ENCODE measurements at regions not wholly inside any gene's neighbourhood (a gene's known extent, or its start where the extent isn't known, plus 50 kb on each side); places are given as distances from the start of the nearest gene placed in this dataset.

DNA sequence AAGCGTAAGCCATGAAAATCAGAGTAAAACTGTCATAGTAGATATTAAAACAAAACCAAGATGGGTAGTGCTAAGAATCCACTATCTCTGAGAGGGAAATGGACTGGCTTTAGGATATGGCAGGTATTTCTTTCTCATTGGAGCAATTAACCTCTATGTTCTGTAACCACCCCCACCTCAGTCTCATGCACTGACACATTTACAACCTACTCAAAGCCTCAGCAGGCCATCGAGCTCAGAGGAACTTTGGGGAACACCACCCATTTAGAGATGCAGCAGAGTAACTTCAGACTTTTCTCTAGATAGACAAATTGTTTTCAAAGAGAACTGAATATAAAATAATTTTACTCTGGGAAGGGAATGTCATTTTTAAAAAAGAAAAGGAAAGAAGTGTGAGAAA lies 615.8 kb upstream of the ZFHX3 start:
- no peak for DNase-seq

DNA sequence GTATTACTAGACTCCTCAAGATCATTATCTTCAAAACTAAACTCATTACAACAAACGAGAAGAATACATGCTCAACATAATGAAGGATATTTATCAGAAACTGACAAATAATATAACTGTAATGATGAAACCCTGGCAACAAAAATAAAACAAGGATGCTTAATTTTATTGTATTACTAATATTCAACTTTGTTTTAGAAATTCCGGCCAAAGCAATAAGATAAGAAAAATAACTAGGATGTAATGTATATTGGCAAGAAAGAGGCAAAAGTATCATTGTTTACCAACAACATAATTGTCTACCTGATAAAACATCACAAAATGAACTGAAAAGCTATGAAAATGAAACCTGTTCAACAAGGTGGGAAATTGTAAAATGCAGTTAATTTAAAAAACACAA lies 588.3 kb upstream of the ZFHX3 start:
- no peak for DNase-seq

DNA sequence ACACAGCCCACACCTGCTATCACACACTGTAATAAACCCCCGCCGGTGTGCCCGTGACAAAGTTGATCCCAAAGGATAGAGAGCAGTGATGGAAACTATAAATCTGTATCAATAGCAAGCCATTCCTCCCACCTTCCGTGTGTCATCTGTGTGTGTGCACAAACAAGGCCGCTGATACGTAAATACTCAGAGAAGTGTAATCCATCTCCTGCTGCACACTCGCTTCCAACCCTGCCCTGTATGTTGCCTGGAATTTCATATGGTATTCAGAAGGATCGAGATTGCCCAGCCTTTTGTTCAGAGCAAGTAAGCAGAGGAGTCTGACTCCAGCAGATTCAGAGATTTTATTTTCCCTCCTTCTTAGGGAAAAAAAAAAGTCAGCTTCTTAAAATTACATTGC lies 581.1 kb upstream of the ZFHX3 start:
- no peak for DNase-seq

DNA sequence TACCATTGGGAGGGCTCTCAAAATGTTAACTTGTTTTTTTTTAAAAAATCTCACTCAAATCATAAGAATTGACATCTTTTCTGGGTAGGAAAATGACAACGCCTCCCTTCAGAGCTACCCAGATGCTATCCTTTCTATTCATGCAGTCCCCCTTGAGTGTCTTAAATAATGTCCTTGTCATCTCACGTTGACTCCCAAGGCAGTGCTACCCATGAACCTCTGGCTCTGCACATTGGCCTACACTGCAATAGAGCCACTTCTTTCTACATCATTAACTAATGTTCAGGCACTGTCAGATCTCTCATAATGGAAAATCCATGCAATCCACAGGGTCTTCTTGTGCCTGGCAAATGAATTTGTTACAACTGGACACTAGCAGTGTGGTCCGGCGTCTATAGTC lies 569.8 kb upstream of the ZFHX3 start:
- no peak for DNase-seq

DNA sequence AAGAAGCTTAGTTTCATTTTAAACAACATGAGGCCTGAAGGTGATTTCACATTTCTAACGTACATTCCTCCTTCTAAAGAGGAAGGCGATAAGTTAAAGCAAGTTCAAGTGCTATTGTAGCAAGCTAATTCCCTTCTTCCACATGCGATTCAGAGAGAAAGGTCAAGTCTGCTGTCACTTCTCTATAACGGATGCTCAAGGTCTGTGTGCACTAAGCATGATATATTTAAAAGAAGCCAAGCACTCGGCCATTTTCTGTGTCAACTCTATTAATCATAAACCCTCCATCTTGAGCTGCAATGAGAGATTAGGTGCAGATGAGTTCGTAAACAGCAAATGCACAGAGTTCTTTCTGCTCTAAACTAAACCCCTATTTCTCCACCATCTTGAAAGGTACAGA lies 568.8 kb upstream of the ZFHX3 start:
- no peak for DNase-seq

DNA sequence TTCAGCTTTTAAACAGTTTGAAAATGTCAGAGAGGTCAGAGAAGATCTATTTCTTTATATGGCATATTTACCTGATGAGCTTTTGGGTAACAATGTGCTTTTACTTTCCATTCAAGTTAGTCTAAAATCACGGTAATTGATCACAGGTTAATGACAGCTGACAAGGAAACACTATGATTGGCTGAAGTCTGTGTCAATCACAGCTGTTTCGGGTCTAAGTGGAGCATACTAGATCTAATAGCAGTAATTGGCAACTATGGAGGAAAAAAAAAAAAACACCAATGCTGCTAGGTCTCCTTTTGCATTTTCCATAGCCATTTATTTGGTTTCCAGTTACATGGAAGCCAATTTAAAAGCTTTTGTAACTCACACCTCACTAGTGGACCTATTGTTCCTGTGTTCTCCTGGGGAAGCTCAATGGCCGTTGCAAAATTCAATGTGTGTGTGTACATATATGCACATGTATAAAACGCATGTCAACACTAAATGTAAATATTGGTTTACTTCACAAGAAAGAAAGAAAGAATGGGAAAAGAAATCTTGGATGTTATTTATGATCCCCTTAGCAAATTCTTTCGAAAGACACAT lies 568.3 kb upstream of the ZFHX3 start:
- no peak for DNase-seq

DNA sequence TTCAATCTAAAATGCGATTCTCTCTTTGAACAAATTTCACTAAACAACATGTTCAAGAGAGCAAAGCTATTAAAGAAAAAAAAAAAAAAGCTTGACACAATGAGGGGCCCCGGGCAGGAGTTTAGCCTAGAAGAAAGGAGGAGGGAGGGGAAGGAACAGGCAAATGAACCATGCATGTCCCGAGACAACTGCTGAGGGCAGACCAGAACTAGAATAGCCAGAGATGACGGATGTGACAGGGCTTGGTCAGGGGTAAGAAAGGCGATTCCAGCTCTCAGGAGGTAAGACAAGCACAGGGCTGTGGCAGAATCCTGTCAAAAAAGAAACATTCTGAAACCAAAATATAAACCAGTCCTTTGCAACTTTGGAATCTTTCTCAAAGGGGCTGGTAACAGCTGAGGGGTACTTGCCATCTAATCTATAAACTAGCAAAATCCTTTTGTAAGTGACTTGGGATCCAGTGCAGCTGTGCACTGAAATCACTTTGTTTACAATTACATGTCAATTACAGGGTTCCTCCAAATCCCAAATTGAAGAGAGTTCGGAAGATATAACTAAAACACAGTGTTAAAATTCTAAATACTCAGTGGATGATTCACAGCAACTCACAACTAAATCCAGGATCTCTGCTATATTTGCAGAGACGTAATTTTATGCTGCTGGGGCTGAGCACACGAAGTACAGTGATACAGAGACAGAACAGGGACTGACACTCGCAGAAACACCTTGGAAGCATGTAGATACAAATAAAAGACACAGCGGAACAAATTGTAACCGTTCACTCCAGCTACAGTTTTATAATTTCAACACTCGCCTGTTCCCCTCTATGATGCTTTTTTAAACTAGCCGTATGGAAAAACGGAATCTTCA lies 567.4 kb upstream of the ZFHX3 start:
- DNase-seq, result no peak

DNA sequence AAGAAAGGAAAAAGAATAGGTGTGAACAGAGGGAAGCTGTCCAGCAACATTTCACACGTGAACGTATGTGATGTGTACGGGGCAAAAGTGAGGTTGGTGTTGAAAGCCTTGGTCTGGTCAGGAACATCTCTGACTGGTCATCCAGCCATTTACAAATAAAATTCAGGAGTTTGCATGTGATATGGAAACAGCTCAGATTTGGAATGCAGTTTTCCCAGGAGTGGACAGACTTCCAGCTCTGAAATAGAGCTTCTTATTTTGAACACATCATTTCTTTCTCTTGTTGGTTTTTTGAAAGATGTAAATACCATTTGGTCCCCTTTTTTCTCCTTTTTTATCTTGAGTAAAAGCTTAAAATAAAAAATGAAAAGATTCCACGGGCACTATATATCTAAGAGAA lies 566.2 kb upstream of the ZFHX3 start:
- no peak for DNase-seq

DNA sequence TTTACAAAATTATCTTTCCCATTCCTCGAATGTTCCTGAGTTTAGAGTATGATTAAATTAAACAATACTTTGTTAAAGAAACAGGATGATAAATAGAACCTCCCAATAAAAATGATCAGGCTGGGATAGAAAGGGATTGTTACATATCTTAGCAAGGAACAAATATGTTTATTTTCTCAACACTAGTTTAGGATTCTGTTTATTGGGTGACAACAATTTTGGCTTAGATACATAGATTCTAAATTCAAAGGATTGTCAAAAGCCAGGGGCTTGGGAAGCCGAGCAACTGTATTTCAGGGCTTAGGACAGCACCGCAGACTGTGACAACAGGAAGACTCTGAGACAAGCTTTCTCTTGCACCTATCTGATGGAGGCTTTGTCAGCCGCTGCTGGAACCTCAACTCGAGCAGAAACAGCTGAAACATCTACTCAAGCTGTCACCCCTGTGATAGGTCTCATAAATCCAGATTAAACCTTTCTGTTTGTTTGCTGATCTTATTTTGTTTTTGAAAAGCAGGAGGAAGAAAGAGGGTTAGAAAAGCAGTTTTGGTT lies 562.8 kb upstream of the ZFHX3 start:
- DNase-seq, result no peak

DNA sequence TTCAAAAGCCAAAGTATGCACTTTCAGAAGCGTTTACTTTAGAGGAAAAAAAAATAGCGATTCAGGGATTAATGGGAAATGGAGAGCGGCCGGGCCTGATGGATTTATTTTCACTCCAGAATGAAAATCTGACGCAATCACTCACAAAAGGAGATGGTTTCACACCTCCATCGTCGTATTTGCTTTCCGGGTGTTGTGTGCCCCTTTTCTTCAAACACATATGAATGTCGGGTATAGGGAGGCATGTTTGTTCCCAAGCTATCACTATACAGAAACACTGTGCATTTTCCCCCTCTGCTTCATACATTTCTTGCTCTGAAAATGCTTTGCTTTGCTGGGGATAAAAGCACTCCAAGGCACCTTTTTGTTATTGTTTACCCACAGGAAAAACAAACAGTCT lies 562.2 kb upstream of the ZFHX3 start:
- DNase-seq, result no peak

DNA sequence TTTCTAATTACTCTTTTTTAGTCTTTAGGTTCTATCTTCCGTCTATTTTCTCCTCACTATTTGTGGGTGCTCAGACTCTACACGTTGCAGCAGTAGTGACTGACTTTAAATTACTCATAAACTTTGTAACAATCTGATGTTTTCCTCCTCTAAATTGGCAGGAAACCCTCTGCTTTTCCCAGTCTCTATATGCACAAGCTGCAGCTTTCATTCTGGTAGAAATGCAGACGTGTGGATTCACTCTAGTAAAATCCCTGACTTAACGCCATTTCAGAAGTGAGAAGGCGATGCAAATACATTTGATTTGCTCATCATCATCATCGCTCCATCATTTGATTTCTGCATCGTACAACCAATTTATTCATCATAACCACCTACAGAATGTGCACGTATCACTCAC lies 561.0 kb upstream of the ZFHX3 start:
- no peak for DNase-seq

DNA sequence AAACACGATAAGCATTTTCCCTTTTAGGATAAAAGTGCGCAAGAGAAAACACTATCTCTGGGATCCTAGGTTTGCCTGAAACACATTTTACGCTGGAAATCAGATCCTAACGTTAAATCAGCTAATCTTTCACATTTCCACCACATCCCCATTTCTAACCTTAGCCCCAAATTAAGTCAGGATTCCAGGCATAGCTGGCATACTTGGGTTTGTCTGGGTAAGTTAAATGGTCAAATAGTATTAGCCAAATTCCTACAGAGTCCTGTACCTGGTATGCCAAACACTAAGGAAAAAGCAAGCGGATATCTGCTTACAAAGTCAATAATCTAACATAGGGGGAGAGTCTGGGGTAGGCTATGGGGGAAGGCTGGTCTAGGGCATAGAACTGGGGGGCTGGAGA lies 557.4 kb upstream of the ZFHX3 start:
- DNase-seq, result no peak

DNA sequence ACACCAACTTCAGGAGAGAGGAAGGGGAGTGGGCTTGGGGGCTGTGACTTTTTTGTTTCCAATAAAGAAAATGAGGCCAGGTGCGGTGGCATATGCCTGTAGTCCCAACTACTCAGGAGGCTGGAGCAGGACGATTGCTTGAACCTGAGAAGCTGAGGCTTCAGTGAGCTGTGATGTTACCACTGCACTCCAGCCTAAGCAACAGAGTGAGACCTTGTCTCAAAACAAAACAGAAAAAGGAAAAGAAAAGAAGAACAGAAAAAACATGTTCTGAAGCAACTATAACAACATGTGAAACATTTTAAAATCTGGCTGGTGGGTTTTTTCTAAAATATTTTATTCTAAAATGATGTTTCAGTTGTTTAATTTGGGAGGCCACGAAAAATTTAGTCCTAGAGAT lies 554.0 kb upstream of the ZFHX3 start:
- DNase-seq, result no peak

DNA sequence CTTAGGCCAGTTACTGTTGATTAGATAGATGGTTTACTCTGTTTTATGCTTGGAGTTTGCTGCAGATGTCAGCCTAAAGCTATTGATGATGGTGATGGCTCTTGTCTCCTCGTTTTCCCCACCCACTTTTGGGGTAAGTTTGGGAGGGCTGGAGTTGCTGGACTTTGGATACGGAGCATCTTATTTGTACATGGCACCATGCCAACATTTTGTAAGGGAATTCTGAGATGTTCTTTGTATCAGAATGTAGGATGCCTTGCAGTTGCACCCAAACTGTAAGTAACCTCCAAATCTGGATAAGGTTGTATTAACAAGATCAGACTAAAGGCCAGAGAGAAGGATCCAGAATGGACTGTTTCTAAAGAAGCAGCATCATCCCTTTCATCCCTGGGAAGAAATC lies 551.9 kb upstream of the ZFHX3 start:
- no peak for DNase-seq

DNA sequence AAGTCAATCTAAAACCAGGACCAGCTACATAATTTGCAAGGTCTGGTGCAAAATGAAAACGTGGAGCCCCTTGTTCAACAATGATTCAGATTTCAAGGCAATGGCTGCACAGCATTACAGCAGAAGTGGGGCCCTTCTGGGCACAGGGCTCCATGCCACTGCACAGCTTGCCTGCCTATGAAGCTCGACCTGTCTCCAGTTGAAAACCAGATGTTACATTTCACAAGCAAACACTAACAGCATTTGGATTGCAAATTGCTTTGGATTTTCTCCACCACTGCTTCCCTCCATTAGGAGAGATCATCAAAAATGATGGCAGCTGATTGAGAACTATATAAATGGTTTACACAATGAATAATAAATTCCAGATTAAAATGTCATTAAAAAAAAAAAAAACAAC lies 551.4 kb upstream of the ZFHX3 start:
- DNase-seq, result no peak

DNA sequence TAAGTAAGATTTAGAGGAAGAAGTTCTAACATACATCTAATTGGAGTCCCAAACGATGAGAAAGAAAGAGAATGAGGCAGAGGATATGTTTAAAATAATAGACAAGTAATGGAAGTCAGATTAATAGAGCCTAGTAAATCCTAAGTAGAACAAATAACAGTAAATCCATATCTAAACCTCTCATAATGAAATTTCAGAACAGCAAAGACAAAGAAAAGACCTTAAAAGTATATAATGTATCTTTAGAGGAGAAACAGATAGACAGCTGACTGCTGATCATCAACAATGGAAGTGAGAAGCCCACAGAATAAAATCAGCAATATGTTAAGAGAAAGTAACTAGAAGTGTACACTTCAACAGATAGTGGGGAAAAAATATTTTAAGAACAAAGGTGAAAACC lies 536.2 kb upstream of the ZFHX3 start:
- no peak for DNase-seq

DNA sequence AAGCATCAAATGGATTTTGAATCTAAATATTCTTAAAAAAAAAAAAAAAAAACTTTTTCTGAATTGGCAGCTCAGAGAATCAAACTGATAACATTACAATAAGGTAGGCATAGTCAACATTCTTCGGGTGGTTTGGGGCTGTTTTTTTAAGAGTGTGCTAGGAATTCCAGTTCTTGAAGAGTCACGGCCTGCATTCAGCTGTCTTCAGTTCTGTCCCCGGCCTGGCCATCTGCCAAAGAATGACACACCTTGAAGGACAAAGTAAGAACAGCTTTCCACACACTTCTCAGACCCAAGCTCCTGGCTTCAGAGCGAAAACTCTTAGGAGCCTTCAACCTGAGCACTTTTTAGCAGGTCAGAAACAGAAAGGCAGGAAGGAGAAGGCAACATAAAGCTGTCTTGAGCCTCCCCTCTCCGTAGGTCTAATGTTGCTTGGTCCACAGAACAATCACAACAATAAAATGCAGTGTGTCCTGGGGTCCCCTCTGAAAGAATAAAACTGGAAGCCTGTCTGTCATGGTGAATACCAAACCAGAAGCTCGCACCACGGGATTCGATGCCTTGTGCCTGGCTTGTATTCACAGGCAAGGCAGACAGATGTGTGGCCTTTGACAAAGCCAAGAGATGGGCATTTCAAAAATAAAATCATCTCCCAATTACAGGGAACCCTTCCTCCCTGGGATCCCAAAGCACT lies 524.4 kb upstream of the ZFHX3 start:
- DNase-seq, result no peak

DNA sequence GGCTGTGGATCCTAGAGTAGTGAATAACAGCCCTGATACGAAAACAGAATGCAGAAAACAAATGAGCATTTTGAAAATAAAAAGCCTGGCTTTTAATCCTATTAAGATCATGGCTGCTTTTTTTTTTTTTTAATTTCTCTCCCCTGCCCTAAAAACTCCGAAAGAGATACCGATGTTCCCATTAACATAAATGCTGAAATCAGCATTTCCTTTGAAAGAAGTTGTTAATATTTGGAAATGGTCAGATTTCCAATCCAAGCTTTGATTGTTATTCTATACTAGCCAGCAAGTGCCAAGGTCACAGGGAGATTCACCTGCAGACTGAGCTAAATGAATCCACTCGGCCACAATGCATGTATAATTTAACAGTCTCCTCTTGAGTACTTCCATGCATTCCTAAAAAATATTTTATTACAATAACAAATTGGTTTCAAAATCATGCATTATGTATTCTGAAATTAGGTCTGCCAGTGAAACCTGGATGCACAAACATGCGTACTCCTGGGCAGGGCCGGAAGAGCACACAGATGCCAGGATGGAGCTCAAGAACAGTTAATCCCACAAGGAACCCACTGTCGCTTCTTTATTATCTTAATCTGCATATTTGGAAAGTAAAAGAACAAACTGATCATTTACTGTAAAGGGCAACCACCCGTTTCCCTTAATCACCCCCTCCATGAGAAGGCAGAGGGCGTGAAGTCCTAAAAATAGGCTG lies 521.5 kb upstream of the ZFHX3 start:
- DNase-seq, result no peak

DNA sequence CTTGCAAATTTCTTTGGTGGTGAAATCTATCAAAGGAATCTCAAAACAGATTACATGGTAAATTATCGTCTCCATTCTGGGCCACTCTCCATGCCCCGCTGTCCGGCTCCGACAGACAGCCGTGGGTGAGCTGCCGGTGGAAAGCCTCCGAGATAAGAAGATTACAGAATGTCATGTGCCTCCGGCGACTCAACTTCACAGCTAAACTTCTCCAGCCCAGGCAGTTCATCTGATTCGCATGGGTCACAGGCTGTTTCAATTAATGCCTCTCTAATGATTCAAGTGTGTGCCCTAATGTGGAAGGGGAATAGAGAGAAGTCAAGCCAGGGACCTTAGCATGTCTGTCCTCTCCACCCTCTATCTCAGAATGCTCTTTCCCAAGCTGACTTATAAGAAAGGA lies 520.8 kb upstream of the ZFHX3 start:
- no peak for DNase-seq

DNA sequence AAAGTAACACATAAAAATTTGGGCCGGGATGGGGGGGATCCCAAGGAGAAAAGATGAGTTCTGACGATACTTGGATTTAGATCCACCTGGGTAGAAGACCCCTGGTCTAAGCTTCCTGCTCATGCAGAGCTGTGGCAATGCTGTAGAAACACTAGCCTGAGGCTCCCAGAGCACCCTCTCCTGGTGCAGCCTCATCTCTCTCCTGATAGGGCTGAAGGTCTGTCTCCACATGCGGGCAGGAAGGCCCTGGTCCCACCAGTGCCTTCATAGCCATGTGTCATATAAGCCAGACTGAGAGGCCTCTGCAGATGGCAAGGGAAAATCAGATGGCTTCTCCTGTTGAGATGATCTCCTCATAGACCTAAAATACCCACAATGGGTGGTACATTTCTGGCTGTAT lies 518.0 kb upstream of the ZFHX3 start:
- DNase-seq, result no peak

DNA sequence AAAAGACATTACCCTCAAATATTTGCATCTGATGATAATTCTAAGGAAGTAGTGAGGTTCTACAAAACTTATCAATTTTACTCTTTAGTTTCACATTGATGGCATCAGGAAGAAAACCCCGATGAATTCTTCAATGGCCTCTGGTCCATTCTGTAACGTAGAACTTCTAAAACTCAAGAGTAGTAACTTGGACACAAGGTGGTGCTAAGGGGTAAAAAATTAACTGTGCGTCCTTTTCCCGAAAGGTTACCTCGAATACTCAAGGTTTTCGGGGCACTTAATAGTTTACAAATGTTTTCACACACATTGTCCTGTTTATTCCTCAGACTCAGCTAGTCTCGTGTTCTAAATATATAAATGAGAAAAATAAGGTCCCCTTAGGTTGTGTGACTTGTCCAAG lies 517.3 kb upstream of the ZFHX3 start:
- no peak for DNase-seq

DNA sequence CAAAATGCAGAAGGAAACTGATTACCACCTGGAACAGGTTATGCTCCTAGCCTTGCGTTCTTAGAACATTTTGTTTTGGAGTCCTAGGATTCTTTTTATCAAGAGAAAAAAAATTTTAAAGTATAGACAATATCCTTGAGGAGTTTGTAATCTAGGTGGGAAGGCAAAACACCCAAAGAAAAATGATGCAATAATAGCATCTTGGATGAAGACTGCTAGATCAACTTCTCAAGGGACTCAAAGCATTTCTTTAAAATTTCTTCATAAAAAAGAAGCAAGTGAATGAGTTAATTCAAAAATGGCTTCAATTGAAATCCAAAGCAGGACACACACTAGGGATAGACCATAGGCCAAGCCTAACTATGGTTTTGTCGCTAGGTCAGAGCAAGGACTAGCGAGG lies 515.8 kb upstream of the ZFHX3 start:
- no peak for DNase-seq

DNA sequence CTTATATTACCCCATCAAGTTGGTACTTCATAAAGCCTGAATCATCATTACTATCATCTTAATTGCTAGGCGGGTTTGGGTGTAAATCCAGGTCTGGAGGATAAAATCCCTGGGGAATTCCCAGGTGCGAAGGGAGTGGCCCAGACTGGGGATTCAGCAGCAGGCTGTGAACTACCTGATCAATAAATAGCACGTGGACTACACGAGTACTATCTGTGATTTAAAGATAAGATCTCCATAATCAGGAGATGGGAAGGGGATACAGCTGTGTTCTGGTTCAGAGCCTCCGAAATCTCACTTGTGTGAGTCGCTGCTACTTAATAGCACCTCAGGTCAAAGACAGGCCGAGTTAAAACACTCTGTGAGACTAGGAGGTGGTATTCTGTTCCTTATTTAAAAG lies 512.6 kb upstream of the ZFHX3 start:
- DNase-seq, result no peak
